ENCODE measurements at regions not wholly inside any gene's neighbourhood (a gene's known extent, or its start where the extent isn't known, plus 50 kb on each side); places are given as distances from the start of the nearest gene placed in this dataset.

DNA sequence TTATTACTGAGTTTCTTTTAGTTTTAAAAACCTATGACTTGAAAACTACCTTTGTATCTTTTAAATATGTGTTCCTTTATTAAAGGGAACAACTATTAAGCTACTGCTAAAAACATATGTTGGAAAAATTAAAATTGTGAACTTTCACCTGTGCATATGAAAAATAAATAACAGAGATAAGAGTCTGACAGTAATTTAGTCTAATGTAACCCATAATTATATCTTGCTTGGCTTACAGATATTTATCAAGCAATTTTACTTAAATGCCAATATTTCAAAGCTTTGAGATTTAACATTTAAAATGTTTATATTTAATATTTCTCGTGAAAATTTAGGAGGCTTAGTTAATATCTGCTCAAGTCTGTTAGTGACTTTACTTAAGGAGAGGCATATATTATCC, 309.8 kb downstream of the CCER1 start:
- Histone ChIP-seq H3K23ac (ENCODE audit: insufficient read length, low read depth, low read length) (no peak overlapping the region), H2BK15ac (ENCODE audit: low read depth, low read length) (no peak overlapping the region), H2BK20ac (ENCODE audit: low read depth, low read length, poor library complexity, severe bottlenecking) (no peak overlapping the region), H4K8ac (replicated peaks; ENCODE audit: insufficient read length, low read depth, low read length) (no peak overlapping the region), H3K9ac (ENCODE audit: extremely low read depth, insufficient read length, low read length) (no peak overlapping the region), H2AK5ac (ENCODE audit: insufficient read length, low read length) (no peak overlapping the region), H3K4me1 (ENCODE audit: insufficient read depth, low read length) (no peaks in the 10 kb centered on the region), H2BK12ac (ENCODE audit: insufficient read length, low read depth, low read length) (no peak overlapping the region), H3K4ac (ENCODE audit: low read depth, low read length) (no peak overlapping the region), H3K27me3 (ENCODE audit: insufficient read depth, low read length) (no peaks in the 10 kb centered on the region), H4K5ac (ENCODE audit: insufficient read length, low read depth, low read length) (no peak overlapping the region), H3K9me3 (ENCODE audit: control insufficient read depth, low read depth, low read length) (no peaks in the 10 kb centered on the region), H3K4me2 (ENCODE audit: insufficient read depth, insufficient read length, low read length) (no peak overlapping the region), H3K18ac (ENCODE audit: insufficient read length, low read depth, low read length) (no peak overlapping the region), H4K20me1 (ENCODE audit: control insufficient read depth, insufficient read depth, insufficient read length) (no peaks in the 10 kb centered on the region), H3K27ac (ENCODE audit: insufficient read length, low read depth, low read length) (no peak overlapping the region), H4K91ac (ENCODE audit: insufficient read length, low read depth, low read length) (no peak overlapping the region), H3K14ac (ENCODE audit: insufficient read depth, low read length) (no peak overlapping the region), H3K23me2 (ENCODE audit: insufficient read length, low read depth, low read length, poor library complexity, severe bottlenecking) (no peaks in the 10 kb centered on the region), H2BK5ac (ENCODE audit: insufficient read length, low read length) (no peak overlapping the region), H3K56ac (ENCODE audit: insufficient read length, low read depth, low read length) (no peak overlapping the region), H3T11ph (ENCODE audit: low read length) (no peak overlapping the region), H2BK120ac (ENCODE audit: low read depth, low read length, poor library complexity, severe bottlenecking) (no peak overlapping the region), H2AFZ (ENCODE audit: low read length) (no peak overlapping the region), H3K79me2 (ENCODE audit: insufficient read depth, low read length) (no peaks in the 10 kb centered on the region), H3K79me1 (ENCODE audit: insufficient read depth, low read depth, low read length, poor library complexity, severe bottlenecking) (no peaks in the 10 kb centered on the region)
- Mint-ChIP-seq H3K27me3 (ENCODE audit: low read depth) (no peaks in the 10 kb centered on the region), H3K27ac (no peak overlapping the region), H3K4me1 (peaks cover 0 to 3% of the 10 kb centered on the region in 2 experiments; a peak in 1 of 4 replicates), H3K4me3 (no peak overlapping the region), H3K9me3 (peaks cover 2 to 7% of the 10 kb centered on the region in 2 experiments; a peak in 3 of 5 replicates), H3K36me3 (ENCODE audit: insufficient read depth in 1 of 3, low read depth in 3 of 3) (peaks cover 0 to 2% (median 0%) of the 10 kb centered on the region in 3 experiments; a peak in 2 of 7 replicates)
- WGBS (ENCODE audit: extremely low coverage, insufficient read length, low lambda C conversion rate) = no CpG with 5 or more reads among the region's 1 CpG
- TF ChIP-seq, protein P1, sequence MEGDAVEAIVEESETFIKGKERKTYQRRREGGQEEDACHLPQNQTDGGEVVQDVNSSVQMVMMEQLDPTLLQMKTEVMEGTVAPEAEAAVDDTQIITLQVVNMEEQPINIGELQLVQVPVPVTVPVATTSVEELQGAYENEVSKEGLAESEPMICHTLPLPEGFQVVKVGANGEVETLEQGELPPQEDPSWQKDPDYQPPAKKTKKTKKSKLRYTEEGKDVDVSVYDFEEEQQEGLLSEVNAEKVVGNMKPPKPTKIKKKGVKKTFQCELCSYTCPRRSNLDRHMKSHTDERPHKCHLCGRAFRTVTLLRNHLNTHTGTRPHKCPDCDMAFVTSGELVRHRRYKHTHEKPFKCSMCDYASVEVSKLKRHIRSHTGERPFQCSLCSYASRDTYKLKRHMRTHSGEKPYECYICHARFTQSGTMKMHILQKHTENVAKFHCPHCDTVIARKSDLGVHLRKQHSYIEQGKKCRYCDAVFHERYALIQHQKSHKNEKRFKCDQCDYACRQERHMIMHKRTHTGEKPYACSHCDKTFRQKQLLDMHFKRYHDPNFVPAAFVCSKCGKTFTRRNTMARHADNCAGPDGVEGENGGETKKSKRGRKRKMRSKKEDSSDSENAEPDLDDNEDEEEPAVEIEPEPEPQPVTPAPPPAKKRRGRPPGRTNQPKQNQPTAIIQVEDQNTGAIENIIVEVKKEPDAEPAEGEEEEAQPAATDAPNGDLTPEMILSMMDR (conservative IDR thresholded peaks at IDR 0.05) = no peak
- no peak for DNase-seq

Data from H9 (cell line).